Muscle of leg (tissue), 3 donors: ENCODE measurements at regions not wholly inside any gene's neighbourhood (a gene's known extent, or its start where the extent isn't known, plus 50 kb on each side); places are given as distances from the start of the nearest gene placed in this dataset.
A peak's percentile ranks its signal among the peaks of the same experiment; 100 is the strongest.

Experiments
- DNase-seq: peaks from one replicate; pipeline ENCODE4 v3.0.0; 2013
- H3K27ac ChIP-seq: one replicate; pipeline ENCODE4 v1.5.1; 2013; ENCODE audit warnings: mild to moderate bottlenecking, low read length, control low read depth
- H3K27me3 ChIP-seq: one replicate; pipeline ENCODE4 v1.6.1; 2013; ENCODE audit warnings: low read length; ENCODE audit not compliant: control insufficient read depth, insufficient read depth
- H3K36me3 ChIP-seq: one replicate; pipeline ENCODE4 v1.6.1; 2013; ENCODE audit warnings: low read length; ENCODE audit not compliant: control insufficient read depth, insufficient read depth
- H3K4me1 ChIP-seq: one replicate; pipeline ENCODE4 v1.6.1; 2013; ENCODE audit warnings: low read length; ENCODE audit not compliant: control insufficient read depth, insufficient read depth
- H3K4me3 ChIP-seq: one replicate; pipeline ENCODE4 v1.5.1; 2013; ENCODE audit warnings: low read length, control low read depth
- H3K9me3 ChIP-seq: replicated peaks from 2 replicates; pipeline ENCODE4 v1.6.1; 2013; ENCODE audit warnings: low read depth, low read length; ENCODE audit not compliant: control insufficient read depth
- WGBS: methylation state at CpG from one replicate; pipeline ENCODE4 v1.1.5; 2013; ENCODE audit warnings: missing lambda C conversion rate; ENCODE audit not compliant: insufficient coverage; 5-methylcytosine and 5-hydroxymethylcytosine counted together

DNA sequence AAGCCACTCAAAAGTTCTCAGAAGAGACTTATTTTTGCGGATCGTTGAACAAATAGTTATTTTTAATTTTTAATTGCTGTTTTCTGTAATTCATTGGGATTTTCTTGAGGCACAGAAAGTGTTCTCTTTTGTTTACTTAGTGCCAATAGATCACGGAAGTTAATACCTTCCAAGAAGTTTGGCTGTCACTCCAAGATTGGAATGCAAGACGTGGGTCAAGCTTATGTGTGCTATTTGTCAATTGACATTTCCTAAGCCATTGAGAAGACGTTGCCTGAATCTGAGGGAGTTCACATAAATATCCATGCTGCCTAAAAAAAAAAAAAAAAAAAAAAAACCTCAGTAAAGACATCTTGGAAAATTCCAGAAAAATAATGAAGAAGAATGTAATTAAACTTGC, 1071.4 kb upstream of the ADGRB3 start:
- no peaks in the 10 kb centered on the region for H3K4me1 ChIP-seq
- DNase-seq = no peak
- WGBS = 86% methylated on average over 1 of the region's 5 CpGs

GRCh38 chr6:67560068-67560467, 1075.0 kb upstream of the ADGRB3 start:
- Histone ChIP-seq H3K27ac (no peak overlapping the region), H3K27me3 (no peaks in the 10 kb centered on the region), H3K4me3 (no peak overlapping the region), H3K4me1 (no peaks in the 10 kb centered on the region), H3K36me3 (no peaks in the 10 kb centered on the region), H3K9me3 (peaks cover 7% of the 10 kb centered on the region)
- 100% methylated on average over 2 of the region's 2 CpGs for WGBS
- no peak for DNase-seq

More for the DNA sequence above, 1071.4 kb upstream of the ADGRB3 start:
- H3K27ac ChIP-seq = no peak overlapping the region
- H3K36me3 ChIP-seq = no peaks in the 10 kb centered on the region
- H3K27me3 ChIP-seq = no peaks in the 10 kb centered on the region
- H3K9me3 ChIP-seq = peaks cover 3% of the 10 kb centered on the region
- no peak overlapping the region for H3K4me3 ChIP-seq

GRCh38 chr6:67558985-67559384, 1076.1 kb upstream of the ADGRB3 start:
- DNase-seq = no peak
- no CpG with 5 or more reads among the region's 1 CpG for WGBS

DNA sequence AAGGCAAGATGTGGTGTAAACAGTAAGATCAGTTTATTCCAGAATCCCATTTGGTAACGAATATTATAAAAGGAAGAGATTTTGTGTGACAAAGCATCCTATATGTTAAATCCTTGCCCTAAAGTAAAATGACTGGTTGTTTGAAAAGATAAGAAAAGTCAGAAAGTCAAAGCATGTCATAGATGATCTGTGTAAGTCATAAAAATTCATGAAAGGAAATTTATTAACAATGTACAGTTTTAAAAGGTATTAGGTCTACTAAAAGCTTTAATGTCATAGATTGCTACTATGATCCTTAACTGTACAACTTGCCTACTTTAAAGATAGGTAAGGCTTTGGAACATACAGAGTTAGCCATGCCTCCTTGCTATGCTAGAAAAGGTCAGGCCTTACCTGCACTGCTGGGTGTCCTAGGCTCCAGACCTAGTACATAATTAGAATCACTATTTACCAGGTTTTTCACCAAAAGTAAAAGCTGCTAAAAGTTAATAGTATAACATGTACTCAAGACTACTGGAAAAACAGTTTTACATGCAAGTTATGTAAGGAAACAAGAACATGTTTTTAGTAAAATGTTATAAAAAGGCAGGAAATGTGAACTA, 1090.1 kb upstream of the ADGRB3 start:
- WGBS = no CpG with 5 or more reads among the region's 1 CpG
- no peaks in the 10 kb centered on the region for H3K4me1 ChIP-seq
- peaks cover 13% of the 10 kb centered on the region for H3K9me3 ChIP-seq
- DNase-seq = no peak
- H3K4me3 ChIP-seq = no peak overlapping the region
- no peak overlapping the region for H3K27ac ChIP-seq
- H3K27me3 ChIP-seq = no peaks in the 10 kb centered on the region
- H3K36me3 ChIP-seq = no peaks in the 10 kb centered on the region

More at GRCh38 chr6:67558985-67559384, 1076.1 kb upstream of the ADGRB3 start:
- Histone ChIP-seq H3K4me3 (no peak overlapping the region), H3K9me3 (peaks cover 7% of the 10 kb centered on the region), H3K27me3 (no peaks in the 10 kb centered on the region), H3K36me3 (no peaks in the 10 kb centered on the region), H3K4me1 (no peaks in the 10 kb centered on the region), H3K27ac (no peak overlapping the region)

DNA sequence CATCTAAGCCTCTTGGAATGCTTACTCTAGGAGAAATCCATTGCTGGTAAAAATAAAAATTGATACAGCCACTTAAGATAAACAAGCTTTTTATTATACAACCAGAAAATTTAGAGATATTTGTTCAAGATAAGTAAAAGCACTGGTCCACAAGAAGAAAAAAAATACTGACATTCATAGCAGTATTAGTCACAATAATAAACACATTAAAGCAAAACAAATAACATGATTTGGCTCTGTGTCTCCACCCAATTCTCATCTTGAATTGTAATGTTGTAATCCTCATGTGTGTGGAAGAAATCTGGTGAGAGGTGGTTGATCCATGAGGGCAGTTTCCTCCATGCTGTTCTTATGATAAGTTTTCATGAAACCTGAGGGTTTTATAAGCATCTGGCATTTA, 1093.5 kb upstream of the ADGRB3 start:
- Histone ChIP-seq H3K9me3 (peaks cover 18% of the 10 kb centered on the region), H3K27me3 (no peaks in the 10 kb centered on the region), H3K36me3 (no peaks in the 10 kb centered on the region), H3K27ac (no peak overlapping the region), H3K4me3 (no peak overlapping the region), H3K4me1 (no peaks in the 10 kb centered on the region)
- no peak for DNase-seq

GRCh38 chr6:67538032-67538431, 1097.0 kb upstream of the ADGRB3 start:
- DNase-seq = no peak
- Histone ChIP-seq H3K9me3 (peaks cover 10% of the 10 kb centered on the region), H3K4me1 (no peaks in the 10 kb centered on the region), H3K4me3 (no peak overlapping the region), H3K27ac (no peak overlapping the region), H3K27me3 (no peaks in the 10 kb centered on the region), H3K36me3 (no peaks in the 10 kb centered on the region)
- WGBS = no CpG with 5 or more reads among the region's 1 CpG

DNA sequence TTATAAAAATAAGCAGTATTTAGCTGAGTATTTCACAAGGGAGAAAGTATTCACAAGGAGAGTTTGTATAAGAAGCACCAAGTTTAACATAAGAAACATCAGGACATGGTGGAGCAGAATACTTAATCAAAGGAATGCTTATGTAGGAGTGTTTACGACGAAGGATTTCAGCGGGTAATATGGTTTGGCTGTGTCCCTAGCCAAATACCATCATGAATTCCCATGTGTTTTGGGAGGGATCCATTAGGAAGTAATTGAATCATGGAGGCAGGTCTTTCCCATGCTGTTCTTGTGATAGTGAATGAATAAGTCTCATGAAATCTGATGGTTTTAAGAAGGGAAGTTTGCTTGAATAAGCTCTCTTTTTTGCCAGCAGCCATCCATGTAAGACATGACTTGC, 1099.1 kb upstream of the ADGRB3 start:
- peaks cover 14% of the 10 kb centered on the region for H3K9me3 ChIP-seq

GRCh38 chr6:67506352-67506751, 1128.7 kb upstream of the ADGRB3 start:
- H3K27me3 ChIP-seq = no peaks in the 10 kb centered on the region
- H3K4me3 ChIP-seq = no peak overlapping the region
- H3K36me3 ChIP-seq = no peaks in the 10 kb centered on the region
- H3K27ac ChIP-seq = no peak overlapping the region
- WGBS = 94% methylated on average over 2 of the region's 2 CpGs
- no peaks in the 10 kb centered on the region for H3K9me3 ChIP-seq
- DNase-seq = no peak
- H3K4me1 ChIP-seq = no peaks in the 10 kb centered on the region

More for the DNA sequence above, 1099.1 kb upstream of the ADGRB3 start:
- Histone ChIP-seq H3K27ac (no peak overlapping the region), H3K36me3 (no peaks in the 10 kb centered on the region), H3K27me3 (no peaks in the 10 kb centered on the region), H3K4me3 (no peak overlapping the region), H3K4me1 (no peaks in the 10 kb centered on the region)
- WGBS = no CpG with 5 or more reads among the region's 3 CpGs
- no peak for DNase-seq

DNA sequence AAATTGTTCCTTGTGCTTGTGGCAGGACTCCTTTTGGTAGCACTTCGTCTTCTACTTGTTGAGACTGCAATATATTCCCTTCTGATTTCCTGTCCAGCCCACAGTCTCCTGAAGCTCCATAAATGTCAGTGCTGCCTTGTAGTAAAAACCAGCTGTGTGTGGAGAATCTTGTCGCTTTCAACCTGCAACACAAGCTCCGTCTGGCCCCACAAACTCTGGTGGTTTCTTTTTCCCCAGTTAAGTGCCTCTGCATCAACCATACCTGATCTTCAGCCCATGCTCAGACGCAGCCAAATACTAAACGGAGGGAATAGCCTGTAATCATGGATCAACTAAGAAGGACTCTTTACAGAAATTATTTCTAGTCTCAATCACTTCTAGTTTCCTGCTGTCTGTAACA, 1133.3 kb upstream of the ADGRB3 start:
- Histone ChIP-seq H3K4me3 (no peak overlapping the region), H3K27ac (no peak overlapping the region), H3K36me3 (no peaks in the 10 kb centered on the region), H3K9me3 (no peaks in the 10 kb centered on the region), H3K4me1 (no peaks in the 10 kb centered on the region), H3K27me3 (no peaks in the 10 kb centered on the region)
- WGBS = 0% methylated on average over 2 of the region's 5 CpGs
- peak; percentile 1 for DNase-seq

GRCh38 chr6:67497749-67498148, 1137.3 kb upstream of the ADGRB3 start:
- Histone ChIP-seq H3K9me3 (no peaks in the 10 kb centered on the region), H3K36me3 (no peaks in the 10 kb centered on the region), H3K27ac (no peak overlapping the region), H3K27me3 (no peaks in the 10 kb centered on the region), H3K4me1 (no peaks in the 10 kb centered on the region), H3K4me3 (no peak overlapping the region)
- no CpG with 5 or more reads among the region's 1 CpG for WGBS
- DNase-seq = no peak

DNA sequence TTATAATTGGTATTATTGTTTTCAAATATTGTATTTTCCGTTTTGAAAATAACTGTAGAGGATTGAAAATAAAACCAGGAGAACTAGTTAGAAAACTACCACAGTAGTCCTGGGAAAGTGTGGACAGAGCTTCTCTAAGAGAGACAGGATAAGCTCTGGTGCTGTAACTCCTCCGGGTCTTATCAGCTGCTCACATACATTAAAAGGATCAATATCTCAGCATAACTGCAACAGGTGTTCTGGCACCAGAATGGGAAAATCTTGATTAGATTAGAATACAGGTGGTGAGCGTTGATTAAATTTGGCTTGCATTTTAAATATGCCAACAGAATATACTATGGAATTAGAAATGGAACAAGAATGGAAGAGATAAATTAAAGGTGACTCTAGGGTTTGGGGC, 1138.9 kb upstream of the ADGRB3 start:
- no CpG with 5 or more reads among the region's 3 CpGs for WGBS
- Histone ChIP-seq H3K27ac (no peak overlapping the region), H3K36me3 (no peaks in the 10 kb centered on the region), H3K4me1 (no peaks in the 10 kb centered on the region), H3K9me3 (no peaks in the 10 kb centered on the region), H3K4me3 (no peak overlapping the region), H3K27me3 (no peaks in the 10 kb centered on the region)
- DNase-seq = no peak
